ENCODE measurements at regions not wholly inside any gene's neighbourhood (a gene's known extent, or its start where the extent isn't known, plus 50 kb on each side); places are given as distances from the start of the nearest gene placed in this dataset.

GRCh38 chr5:99808657-99809230 is 726.4 kb upstream of the FAM174A start:
- Histone ChIP-seq H3K9me3 (no peaks in the 10 kb centered on the region), H3K4me1 (no peaks in the 10 kb centered on the region), H3K27me3 (no peaks in the 10 kb centered on the region), H3K27ac (no peak overlapping the region), H3K36me3 (no peaks in the 10 kb centered on the region), H3K4me3 (no peak overlapping the region)
- DNase-seq (ENCODE audit: low spot score): no peak
- no peak for TF ChIP-seq CTCF (IDR thresholded peaks at IDR 0.05)

- H3K4me3 ChIP-seq: no peak overlapping the region
- no peaks in the 10 kb centered on the region for H3K9me3 ChIP-seq
- H3K4me1 ChIP-seq: no peaks in the 10 kb centered on the region
- no peaks in the 10 kb centered on the region for H3K27me3 ChIP-seq
- no peak for DNase-seq (ENCODE audit: low spot score)
- no peaks in the 10 kb centered on the region for H3K36me3 ChIP-seq
- no peak for TF ChIP-seq CTCF (IDR thresholded peaks at IDR 0.05)
- H3K27ac ChIP-seq: no peak overlapping the region
Observed at GRCh38 chr5:99807346-99807745, 727.8 kb upstream of the FAM174A start.

DNA sequence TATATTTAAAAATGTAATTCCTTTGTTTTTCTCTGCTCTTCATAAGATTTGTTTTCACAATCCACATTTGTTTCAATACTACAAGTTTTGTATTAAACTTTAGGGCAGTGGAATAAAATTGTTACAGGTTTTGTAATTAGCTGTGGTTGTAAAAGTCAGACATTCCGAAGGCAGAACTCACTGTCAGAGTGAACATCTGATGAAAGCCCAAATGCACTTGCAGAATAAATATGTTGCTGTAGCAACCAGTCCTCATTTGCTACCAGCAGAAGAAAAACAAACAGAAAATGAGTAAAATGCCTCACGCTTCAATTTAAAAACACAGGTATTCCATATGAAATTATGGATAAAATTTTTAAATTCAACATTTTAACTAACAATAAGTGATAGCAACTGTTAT is 740.1 kb upstream of the FAM174A start:
- H3K4me1 ChIP-seq: no peaks in the 10 kb centered on the region
- H3K4me3 ChIP-seq: no peak overlapping the region
- H3K27me3 ChIP-seq: no peaks in the 10 kb centered on the region
- no peaks in the 10 kb centered on the region for H3K36me3 ChIP-seq
- H3K27ac ChIP-seq: no peak overlapping the region
- DNase-seq (ENCODE audit: low spot score): no peak
- no peak for TF ChIP-seq CTCF (IDR thresholded peaks at IDR 0.05)
- H3K9me3 ChIP-seq: no peaks in the 10 kb centered on the region

- Histone ChIP-seq H3K27ac (no peak overlapping the region), H3K4me1 (no peaks in the 10 kb centered on the region), H3K27me3 (no peaks in the 10 kb centered on the region), H3K4me3 (no peak overlapping the region), H3K36me3 (no peaks in the 10 kb centered on the region), H3K9me3 (no peaks in the 10 kb centered on the region)
- DNase-seq (ENCODE audit: low spot score): no peak
- TF ChIP-seq CTCF (IDR thresholded peaks at IDR 0.05): no peak
Observed at GRCh38 chr5:99788482-99788881, 746.7 kb upstream of the FAM174A start.

- no peak for TF ChIP-seq CTCF (IDR thresholded peaks at IDR 0.05)
- Histone ChIP-seq H3K27ac (no peak overlapping the region), H3K27me3 (no peaks in the 10 kb centered on the region), H3K4me1 (peaks cover 0 to 4% of the 10 kb centered on the region in 2 donors), H3K9me3 (no peaks in the 10 kb centered on the region), H3K4me3 (no peak overlapping the region), H3K36me3 (no peaks in the 10 kb centered on the region)
- DNase-seq (ENCODE audit: low spot score): no peak
Observed at GRCh38 chr5:99775189-99775588, 760.0 kb upstream of the FAM174A start.

DNA sequence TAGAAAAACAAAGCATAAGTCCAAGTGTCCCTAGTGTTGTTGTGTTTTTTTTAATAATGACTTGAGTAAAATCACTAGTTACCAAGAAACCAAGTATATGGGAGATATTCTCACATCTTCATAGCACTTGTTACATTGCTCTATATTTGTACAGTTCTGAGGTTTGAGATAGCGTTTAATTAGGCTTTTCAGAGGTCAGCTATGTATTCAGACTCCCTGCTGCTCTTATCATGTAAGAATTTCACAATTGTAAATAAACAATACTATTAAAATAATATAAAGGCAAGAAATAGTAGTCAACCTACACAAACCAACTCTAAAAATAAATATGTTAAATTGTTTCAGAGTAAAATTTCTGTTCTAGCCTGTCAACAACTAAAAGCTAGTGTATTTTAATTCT is 761.9 kb upstream of the FAM174A start:
- no peak for DNase-seq (ENCODE audit: low spot score)
- Histone ChIP-seq H3K27me3 (no peaks in the 10 kb centered on the region), H3K4me1 (peaks cover 0 to 4% of the 10 kb centered on the region in 2 donors), H3K9me3 (no peaks in the 10 kb centered on the region), H3K36me3 (no peaks in the 10 kb centered on the region), H3K27ac (no peak overlapping the region), H3K4me3 (no peak overlapping the region)
- TF ChIP-seq CTCF (IDR thresholded peaks at IDR 0.05): no peak

All from right atrium auricular region (tissue), 2 donors.